ENCODE measurements at regions not wholly inside any gene's neighbourhood (a gene's known extent, or its start where the extent isn't known, plus 50 kb on each side); places are given as distances from the start of the nearest gene placed in this dataset.

DNA sequence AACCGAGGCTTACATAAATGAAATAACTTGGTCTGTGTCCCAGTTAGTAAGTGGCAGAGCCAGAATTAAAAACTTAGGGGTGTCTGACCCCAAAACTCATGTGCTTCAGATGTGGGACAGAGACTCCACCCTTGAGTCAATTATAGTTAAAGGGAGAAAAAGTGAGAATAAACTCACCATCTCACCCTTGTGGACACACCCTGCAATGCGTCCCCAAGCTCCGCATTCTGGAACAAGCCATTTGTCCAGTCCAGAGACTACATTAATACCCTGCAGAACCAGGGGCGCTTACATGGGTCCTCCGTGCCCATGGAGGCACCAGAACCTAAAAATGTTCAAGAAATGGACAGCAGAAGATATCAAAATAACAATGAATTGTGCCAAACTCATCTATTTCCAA is 207.0 kb upstream of the ZNF507 start:
- DNase-seq: no peak

DNA sequence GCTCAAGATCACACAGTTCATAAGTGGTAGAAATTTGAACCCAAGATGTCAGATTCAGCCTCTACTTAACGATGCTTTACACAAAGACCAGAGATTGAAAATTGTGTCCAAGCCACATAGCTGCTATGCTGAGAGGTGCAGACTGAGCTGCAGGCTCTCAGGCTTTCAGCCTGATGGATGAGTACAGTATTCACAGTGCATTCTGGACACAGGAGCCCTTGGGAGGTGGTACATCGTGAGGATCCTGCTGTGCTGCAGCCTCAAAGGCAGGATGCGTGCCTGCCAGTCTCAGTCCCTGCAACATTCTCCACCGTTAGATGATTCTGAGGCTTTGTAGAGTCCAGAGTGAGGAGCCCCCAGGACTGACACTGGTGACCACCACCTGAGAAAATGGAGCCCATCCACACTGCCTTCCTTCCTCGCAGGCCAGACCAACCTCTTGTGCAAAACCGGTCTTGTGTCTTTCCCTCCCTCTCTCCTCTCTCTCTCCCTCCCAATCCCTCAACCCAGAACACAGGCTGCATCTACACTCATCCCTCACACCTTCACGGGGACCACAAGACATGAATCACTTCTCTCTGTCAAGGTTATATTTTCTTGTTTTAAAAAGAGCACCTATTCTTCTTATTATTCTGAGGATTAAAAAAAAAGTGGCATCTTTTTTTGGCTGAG is 203.4 kb upstream of the ZNF507 start:
- no peak for DNase-seq

DNA sequence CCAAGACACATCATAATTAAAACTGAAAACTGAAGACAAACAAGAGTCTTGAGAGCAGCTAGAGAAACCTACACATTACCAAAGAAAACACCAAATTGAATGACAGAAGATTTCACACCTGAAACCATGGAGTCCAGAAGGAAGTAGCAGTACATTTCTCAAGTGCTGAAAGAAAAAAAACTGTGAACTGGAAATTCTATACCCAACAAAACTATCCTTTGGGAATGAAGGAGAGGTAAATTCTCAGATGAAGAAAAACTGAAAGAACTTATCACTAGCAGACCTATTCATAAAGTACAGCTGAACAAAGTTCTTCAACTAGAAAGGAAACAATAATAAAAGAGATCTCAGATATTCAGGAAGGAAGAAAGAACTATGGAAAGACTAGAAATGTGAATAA is 198.7 kb upstream of the ZNF507 start:
- no peak for DNase-seq

DNA sequence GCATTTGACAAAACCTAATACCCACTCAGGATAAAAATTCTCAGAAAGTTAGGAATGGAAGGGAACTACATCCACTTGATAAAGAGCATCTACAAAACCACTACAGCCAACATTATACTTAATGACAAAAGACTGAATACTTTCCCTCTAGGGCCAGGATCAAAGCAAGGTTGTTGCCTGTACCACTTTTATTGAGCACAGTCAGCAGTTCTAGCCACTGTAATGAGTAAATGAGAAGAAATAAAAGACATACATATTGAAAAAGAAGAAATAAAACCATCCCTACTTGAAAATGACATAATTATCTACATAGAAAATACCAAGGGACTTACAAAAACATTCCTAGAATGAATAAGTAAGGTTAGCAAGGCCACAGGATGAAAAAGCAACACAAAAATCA is 194.8 kb upstream of the ZNF507 start:
- no peak for DNase-seq

DNA sequence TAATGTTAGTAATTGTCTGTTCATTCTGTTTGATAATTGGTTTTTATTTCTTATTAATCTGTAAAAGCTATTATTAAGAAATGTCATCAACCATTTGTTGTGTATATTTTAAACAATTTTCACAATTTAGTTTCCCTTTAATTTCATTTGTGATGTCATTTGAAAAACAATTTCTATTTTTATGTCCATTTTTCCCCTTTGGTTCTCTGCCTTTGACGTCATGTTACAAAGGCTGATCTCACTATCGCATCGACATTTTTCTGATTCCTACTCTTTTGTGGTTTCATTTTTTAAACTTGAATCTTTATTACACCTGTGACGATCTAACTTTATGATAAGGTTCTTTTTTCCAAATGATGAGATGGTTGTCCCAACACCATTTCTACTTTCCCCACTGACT is 191.0 kb upstream of the ZNF507 start:
- DNase-seq: no peak

DNA sequence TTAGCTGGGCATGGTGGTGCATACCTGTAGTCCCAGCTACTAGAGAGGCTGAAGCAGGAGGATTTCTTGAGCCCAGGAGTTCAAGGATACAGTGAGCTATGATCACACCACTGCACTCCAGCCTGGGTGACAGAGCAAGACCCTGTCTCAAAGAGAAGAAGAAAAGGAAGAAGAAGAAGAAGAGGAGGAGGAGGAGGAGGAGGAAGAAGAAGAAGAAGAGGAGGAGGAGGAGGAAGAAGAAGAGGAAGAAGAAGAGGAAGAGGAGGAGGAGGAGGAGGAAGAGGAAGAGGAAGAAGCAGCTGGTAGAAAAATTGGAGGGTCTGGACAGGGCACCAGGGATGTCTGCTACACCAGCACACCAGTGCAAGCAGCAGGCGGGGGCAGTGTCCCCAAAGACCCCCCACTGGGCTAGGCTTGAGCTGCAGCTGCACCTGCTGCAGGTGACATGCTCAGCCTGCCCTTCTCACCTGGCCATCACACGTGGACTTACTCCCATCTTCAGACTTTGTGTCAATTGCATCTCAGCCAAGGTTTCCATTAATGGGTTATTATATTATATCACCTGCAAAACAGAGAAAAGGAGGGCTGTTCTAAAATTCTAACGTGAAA is 180.9 kb upstream of the ZNF507 start:
- no peak for DNase-seq

DNA sequence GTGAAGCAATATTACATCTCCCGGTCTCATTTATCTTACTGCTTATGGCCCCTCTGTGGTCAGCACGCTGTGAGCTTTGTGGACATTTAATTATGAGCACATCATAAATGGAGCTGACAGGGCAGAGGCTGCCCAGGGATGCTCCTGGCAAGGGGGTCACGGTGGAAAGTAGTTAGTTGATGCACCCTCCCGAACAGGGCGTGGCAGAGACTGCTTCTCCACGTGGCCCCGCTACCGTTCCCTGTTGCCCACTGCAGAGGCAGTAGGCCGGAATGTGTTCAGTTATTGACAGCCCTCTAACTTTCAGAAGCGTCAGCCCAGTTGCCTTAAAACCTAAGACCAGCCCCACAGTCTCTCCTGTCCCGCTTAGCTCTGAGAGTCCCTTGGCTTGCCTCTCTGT is 180.3 kb upstream of the ZNF507 start:
- DNase-seq: no peak

DNA sequence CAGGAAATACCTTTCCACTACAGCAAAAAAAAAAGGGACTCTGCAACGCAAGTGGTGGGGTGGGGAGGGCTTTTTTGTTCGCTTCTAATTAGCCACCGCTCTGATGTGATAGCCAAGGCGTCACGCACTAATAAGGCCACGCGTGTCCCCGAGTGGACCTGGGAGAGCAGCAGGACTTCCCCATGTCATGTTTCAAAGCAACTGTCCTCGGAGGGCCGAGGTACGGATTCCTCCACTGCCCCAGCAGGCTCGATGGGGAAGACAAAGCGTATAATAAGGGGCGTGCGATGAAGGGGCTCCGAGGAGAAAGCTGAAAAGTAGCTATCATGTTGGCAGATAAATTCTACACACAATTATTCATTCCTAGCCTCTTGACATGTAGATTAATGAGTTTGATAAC is 179.7 kb upstream of the ZNF507 start:
- DNase-seq: no peak

DNA sequence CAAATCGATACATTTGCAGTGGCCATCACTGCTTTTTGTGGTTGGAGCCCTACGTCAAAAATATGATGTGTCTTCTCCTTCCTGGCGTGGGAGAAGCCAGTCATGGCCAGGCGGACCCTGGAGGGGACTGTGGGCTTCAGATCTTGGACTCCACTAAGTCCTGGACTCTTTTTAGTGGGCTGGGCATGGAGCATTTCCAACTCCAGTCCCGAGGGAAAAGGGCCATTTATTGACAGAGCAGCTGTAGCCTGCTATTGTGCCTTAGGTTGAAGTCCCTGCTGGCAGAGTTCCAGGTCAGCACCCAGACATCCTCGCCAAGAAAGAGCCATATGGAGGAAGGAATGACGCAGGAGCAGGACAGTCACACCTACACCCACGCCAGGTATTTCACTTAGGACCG is 179.2 kb upstream of the ZNF507 start:
- no peak for DNase-seq

DNA sequence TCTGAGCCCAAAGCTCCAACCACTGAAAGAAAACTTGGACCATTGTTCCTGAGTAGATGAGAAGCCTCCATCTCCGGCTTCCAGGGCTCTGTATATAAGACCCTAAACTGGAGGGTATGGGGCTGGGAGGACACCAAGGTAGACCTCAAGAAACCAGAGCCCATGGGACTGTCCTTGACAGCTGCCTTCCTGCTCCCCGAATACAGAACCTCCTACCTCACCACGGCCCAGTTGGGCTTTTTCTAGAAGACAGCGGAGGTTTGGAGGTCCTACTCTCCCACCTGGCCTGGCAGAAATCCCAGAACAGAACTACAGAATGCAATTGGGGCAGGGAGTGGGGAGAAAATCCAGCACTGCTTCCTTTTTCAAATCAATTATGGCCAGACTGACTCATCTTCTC is 177.3 kb upstream of the ZNF507 start:
- DNase-seq: no peak

DNA sequence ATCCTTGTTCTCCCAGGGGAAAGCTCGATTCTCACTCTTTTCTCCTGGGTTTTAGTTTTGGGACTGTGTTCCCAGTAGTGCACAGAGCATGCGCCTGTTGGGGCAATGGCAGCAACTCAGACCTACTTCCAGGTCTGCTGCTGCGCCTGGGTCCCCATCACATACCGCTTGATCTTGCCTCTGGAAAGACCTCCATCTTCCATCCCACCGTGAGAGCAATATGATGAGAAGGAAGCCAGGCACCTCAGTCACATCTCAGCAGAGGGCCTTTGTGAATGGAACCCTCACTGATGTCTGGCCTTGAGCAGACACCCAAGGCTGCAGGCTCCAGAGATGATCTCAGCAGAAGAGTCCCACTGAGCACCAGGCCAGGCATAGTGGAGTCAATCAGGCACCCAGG is 176.8 kb upstream of the ZNF507 start:
- no peak for DNase-seq

DNA sequence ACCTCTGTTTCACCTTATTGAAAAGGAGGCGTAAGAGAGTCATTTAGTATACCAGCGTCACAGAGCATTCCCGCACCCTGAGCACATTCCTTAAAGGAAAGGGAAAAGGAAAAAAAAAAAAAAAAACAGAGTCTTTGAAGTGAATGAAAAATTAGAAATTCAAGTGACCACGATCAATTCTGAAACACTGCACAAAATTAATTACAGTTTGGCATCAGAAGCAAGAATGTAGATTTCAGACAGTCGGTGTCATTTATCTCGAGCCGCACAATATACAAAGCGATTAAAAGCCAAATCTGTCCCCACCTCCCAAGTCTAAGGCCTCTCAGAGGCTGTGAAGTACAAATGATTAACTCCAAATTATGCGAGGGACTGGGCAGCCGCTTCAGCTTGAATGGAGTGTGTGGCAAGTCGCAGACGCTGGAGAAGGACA is 173.7 kb upstream of the ZNF507 start:
- no peak for DNase-seq

DNA sequence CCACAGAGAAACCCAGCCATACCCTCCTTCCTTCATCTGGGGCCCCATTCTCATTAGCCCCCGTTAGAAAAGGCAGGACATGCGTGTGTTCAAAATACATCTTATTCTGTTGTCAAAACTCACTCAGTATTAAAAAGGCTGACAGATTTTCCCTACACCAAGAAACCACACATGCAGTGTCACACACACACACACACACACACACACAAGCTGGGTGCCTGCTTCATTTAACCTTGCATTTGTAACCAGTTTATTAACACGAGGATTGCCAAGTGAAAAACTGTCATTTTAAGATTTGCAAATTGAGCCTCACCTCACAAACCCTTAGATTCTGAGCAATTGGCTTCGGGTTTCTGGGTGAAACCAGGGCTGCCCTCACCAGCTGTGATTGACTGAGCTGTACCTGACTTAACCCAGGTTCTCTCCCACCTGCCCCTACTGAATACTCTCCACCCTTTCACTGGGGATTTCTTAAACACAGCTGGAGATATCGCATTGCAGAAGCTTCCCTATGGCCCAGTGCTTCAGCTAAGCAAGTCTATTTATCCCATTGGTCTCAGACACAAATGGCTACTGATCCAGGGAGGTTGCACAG is 172.7 kb upstream of the ZNF507 start:
- no peak for DNase-seq

DNA sequence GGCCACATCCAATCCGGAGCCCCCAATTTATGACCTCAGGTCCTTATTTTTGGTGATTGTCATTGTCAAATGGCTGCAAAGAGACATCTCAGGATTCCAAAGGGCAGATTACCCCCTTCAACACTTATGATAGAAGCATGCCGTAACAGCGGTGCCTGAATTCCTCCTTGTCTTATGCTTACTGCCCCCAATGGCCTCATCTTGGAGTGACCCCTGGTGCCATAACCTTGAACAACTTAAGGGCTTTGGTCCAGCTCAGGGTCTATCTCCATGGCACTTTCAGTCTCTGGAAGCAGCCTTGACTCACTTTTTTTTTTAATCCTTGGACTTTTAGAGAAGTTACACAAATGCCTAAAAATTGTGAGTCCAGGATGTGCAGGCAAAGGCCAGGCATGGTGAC is 171.6 kb upstream of the ZNF507 start:
- DNase-seq: no peak

DNA sequence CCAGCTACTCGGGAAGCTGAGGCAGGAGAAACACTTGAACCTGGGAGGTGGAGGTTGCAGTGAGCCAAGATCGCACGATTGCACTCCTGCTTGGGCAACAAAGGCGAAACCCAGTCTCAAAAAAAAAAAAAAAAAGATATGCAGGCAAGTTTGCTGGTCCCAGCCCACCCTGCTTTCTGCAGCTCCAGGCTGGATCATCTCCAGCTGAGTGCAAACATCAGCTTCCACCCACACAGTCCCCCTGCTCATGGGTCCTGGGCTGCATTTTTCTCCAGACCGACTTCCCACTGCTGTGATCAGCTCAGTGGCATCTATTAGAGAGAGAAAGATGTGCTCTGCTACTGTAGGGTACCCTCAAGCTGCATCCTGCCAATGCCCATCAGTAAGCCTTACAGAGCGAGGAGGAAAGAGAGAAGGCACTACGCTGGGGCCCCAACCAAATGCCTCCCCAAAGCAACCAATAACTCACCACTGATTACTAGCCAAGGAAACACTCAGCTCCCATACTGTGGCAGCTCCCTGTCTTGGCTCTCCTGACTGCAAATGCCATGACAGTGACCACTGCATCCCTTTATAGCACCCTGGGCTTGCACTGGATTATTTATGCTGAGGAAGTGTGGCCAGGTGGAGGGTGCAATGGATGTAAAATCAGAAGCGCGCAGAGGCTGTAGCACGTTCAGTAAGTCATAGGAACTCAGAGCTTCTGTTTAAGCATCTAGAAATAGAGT is 170.9 kb upstream of the ZNF507 start:
- DNase-seq: no peak

DNA sequence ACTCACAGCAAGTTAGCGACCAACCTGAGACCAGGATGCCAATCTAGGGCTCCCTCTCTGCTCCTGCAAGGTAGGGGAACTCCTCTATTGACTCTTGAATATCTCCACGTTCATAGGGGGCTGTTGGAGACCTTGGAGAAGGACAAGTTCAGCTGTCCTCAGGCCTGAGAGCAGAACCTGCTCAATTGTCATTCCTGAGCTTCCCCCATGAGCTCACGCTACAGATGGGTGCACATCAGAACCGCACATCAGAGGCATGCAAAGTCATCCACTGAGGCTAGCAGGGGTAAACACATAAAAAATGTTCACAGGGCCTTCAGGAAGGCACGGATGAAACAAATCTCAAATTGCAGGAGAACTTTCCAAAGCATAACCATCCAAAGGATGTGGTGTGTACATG is 168.8 kb upstream of the ZNF507 start:
- no peak for DNase-seq

DNA sequence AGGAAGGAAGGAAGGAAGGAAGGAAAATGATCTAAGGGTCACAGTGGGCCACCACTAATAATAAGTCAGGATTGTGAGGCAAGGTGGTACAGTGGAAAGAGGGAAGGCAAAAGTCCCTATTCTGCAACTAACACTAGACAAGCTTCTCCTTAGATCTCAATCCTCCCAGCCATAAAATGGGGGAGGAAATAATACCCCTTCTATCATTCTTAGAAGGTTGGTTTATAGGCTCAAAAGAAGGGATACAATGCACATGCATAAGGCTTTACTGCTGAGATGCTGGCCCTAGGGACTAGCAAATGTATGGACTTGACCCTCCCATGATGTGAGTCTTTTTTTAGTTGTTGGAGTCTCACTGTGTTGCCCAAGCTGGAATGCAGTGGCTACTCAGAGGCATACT is 167.7 kb upstream of the ZNF507 start:
- no peak for DNase-seq

DNA sequence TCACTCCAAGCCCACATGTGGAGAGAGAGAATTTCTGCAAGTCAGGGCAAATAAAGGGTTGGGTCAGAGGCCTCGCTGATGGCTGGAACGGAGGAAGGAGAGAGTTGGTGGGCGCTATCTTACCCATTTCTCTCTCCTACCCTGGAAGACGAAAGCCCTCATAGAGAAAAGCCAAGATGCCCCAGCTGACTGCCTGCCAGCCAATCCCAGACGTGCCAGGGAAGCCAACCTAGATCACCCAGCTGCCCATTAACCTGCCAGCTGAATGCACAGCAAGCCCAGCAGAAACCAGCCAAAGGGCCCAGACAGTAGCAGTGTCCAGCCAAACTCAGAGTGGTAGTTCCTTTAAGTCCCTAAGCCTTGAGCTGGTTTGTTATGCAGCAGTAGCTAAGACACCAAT is 167.0 kb upstream of the ZNF507 start:
- no peak for DNase-seq

DNA sequence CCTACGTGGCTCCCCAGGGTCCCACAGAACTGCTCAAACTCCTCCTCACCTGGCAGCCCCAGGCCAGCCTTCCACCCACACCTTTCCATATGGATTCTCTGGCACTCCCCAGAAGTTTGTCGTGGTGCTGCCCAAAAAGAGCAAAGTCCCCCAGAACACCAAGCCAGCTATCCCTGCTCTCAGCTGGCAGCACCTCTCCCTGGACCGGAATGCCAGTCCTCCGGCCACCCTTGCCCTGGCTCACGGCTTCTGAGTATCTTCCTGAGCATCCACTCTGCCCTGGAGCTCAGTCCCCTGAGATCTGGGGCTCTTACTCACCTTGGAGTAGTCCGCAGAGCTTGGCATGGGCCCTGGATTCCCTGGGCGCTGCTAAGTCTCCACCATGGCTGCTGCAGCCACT is 166.5 kb upstream of the ZNF507 start:
- DNase-seq: no peak

DNA sequence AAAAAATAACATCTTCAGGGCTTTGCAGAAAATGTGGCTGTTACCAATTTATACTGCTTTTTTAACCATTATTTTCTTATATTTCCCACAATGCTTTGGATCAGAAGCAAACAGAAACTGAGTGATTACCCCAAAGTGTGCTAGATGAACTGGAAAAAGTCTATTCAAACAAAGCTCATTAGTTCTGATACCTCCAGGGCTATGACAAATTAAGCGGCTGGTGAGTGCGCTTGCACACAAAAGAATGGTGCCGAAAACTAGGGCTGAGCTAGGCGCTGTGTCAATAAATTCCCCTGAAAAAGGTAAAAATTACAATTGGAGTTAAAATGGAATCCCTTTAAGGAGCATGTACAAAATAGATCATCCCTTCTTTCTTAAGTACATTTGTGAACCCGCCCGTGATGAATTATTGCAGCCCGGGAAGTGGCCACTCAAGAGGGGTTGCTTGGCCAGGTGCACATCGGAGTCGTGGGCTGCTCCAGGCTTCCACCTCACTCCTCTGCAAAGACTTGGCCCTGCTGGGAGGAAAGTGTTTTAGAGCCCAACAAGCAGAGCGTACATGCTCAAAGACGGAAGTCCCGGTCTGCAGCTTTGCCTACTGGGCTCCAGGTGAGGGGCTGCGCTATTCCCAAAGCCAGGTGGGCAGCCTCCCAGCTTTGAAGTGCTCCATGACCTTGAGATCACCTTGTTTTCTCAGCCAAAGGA is 164.0 kb upstream of the ZNF507 start:
- no peak for DNase-seq

DNA sequence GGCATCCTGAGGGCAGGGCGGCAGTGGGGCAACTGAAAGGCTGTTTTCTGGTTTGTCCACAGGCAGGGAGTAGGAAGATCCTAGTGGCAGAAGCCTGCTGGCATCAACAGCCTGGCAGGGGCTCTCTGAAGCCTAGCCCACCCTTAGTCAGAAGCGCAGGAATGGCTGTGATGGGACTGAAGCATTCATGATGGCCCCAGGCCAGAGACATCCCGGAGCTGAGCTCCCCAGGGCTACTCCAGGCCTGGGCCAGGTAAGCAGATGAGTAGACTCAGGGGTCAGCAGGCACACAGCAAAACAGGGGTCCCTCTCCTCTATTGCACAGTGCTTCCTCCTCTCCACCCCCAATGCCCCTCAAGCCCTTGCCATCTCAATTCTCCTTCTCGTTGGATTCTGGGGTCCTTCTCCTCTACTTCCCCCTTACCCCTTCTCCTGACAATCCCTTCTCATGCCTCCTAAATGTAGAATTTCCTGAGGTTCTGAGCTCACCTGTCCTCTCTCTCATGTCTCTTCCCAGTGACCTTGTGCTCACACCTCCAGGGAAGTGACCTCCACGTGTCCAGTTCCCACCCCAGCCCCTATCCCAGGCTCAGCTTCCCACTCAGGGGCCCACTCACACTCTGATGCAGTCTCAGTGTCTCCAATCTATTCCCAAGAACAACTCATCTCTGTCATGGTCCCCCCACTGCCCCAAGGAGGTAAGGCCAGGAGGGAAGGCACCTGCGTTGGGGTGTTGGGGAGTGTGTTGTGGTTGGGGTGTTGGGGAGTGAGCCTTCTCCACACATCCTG is 158.7 kb upstream of the ZNF507 start:
- DNase-seq: no peak

DNA sequence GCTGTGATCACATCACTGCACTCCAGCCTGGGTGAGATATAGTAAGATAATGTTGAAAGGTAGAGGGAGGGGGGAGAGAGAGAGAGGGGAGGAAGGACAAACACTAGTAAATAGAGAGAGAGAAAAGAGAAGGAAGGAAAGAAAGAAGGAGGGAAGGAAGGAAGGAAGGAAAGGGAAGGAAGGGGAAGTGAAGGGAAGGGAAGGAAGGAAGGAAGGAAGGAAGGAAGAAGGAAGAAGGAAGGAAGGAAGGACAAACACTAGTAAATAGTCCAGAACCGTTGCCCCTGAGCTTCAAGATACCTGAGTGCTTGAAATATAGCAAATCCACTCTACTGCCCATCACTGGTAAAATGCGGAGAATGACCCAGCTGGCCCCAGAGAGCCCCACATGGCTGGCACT is 156.5 kb upstream of the ZNF507 start:
- no peak for DNase-seq
